HEK293T (cell line): ENCODE measurements at regions not wholly inside any gene's neighbourhood (a gene's known extent, or its start where the extent isn't known, plus 50 kb on each side); places are given as distances from the start of the nearest gene placed in this dataset.

Experiments used
- CTCF ChIA-PET: fragments of 350-600 bp; formaldehyde crosslinking; extraction: SDS; loops from one replicate; lab custom pipeline; 2021; ENCODE audit warnings: antibody characterized with exemption, inconsistent platforms; lab: Yijun Ruan, JAX
- POLR2A ChIA-PET: fragments of 350-600 bp; formaldehyde crosslinking; extraction: SDS; loops from one replicate; lab custom pipeline; 2020; ENCODE audit warnings: antibody characterized with exemption, inconsistent platforms; lab: Yijun Ruan, JAX
- DNase-seq: peaks from one replicate; pipeline ENCODE4 v3.0.0; 2012; ENCODE audit warnings: mixed read lengths; ENCODE audit errors: extremely low spot score
- ARNT ChIP-seq: fragments of 450-650 bp; IDR thresholded peaks from 2 replicates; pipeline ENCODE4 v1.6.1; 2017; ENCODE audit warnings: mild to moderate bottlenecking
- BHLHE40 ChIP-seq: fragments of 450-650 bp; IDR thresholded peaks from 2 replicates; pipeline ENCODE4 v1.6.1; 2016; ENCODE audit warnings: mild to moderate bottlenecking, moderate library complexity, borderline replicate concordance
- CTBP1 ChIP-seq: fragments of 450-650 bp; IDR thresholded peaks from 2 replicates; pipeline ENCODE4 v1.6.1; 2016; ENCODE audit warnings: borderline replicate concordance
- ELF4 ChIP-seq: fragments of 450-650 bp; IDR thresholded peaks from 2 replicates; pipeline ENCODE4 v1.6.1; 2017; ENCODE audit warnings: antibody characterized with exemption
- FOXA1 ChIP-seq: fragments of 450-650 bp; IDR thresholded peaks from 2 replicates; pipeline ENCODE4 v1.6.1; 2016; ENCODE audit warnings: mild to moderate bottlenecking
- FOXK2 ChIP-seq: fragments of 450-650 bp; IDR thresholded peaks from 2 replicates; pipeline ENCODE4 v1.6.1; 2016; ENCODE audit warnings: mild to moderate bottlenecking
- FOXM1 ChIP-seq: fragments of 450-650 bp; IDR thresholded peaks from 2 replicates; pipeline ENCODE4 v1.6.1; 2017; ENCODE audit warnings: mild to moderate bottlenecking, borderline replicate concordance
- HDGF ChIP-seq: fragments of 450-650 bp; IDR thresholded peaks from 2 replicates; pipeline ENCODE4 v1.6.1; 2017; ENCODE audit warnings: antibody characterized with exemption, borderline replicate concordance
- L3MBTL2 ChIP-seq: fragments of 450-650 bp; conservative IDR thresholded peaks from 2 replicates; pipeline ENCODE4 v1.6.1; 2016; ENCODE audit warnings: mild to moderate bottlenecking
- LEF1 ChIP-seq: fragments of 450-650 bp; IDR thresholded peaks from 2 replicates; pipeline ENCODE4 v1.6.1; 2017; ENCODE audit warnings: mild to moderate bottlenecking, borderline replicate concordance
- NFRKB ChIP-seq: fragments of 450-650 bp; IDR thresholded peaks from 2 replicates; pipeline ENCODE4 v1.6.1; 2016; ENCODE audit warnings: mild to moderate bottlenecking, moderate library complexity
- SP1 ChIP-seq: fragments of 450-650 bp; IDR thresholded peaks from 2 replicates; pipeline ENCODE4 v1.6.1; 2017
- SUZ12 ChIP-seq: fragments of 450-650 bp; IDR thresholded peaks from 2 replicates; pipeline ENCODE4 v1.6.1; 2016; ENCODE audit warnings: mild to moderate bottlenecking
- TARDBP ChIP-seq: fragments of 450-650 bp; IDR thresholded peaks from 2 replicates; pipeline ENCODE4 v1.6.1; 2016
- ZNF384 ChIP-seq: fragments of 450-650 bp; IDR thresholded peaks from 2 replicates; pipeline ENCODE4 v1.6.1; 2016
- TF ChIP-seq, protein P1 (sequence below): fragments of 450-650 bp; IDR thresholded peaks from 2 replicates; pipeline ENCODE4 v1.6.1; 2016

GRCh38 chr5:89024045-89024444 is 141.1 kb upstream of the MEF2C start:
- TF ChIP-seq SP1 (no peak), TARDBP (no peak), FOXK2 (no peak), L3MBTL2 (no peak), BHLHE40 (no peak), ARNT (no peak), HDGF (no peak), ZNF384 (no peak), SUZ12 (no peak), FOXA1 (no peak), CTBP1 (no peak), NFRKB (no peak), LEF1 (no peak), ELF4 (no peak), FOXM1 (no peak)
- TF ChIP-seq, protein P1, sequence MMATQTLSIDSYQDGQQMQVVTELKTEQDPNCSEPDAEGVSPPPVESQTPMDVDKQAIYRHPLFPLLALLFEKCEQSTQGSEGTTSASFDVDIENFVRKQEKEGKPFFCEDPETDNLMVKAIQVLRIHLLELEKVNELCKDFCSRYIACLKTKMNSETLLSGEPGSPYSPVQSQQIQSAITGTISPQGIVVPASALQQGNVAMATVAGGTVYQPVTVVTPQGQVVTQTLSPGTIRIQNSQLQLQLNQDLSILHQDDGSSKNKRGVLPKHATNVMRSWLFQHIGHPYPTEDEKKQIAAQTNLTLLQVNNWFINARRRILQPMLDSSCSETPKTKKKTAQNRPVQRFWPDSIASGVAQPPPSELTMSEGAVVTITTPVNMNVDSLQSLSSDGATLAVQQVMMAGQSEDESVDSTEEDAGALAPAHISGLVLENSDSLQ: no peak
- ChIA-PET CTCF (no interaction called here), POLR2A (no interaction called here)
- no peak for DNase-seq

GRCh38 chr5:89020926-89021610 is 138.1 kb upstream of the MEF2C start:
- ChIA-PET POLR2A (no interaction called here), CTCF (no interaction called here)
- DNase-seq: no peak
- TF ChIP-seq LEF1 (no peak), HDGF (no peak), NFRKB (no peak), CTBP1 (no peak), BHLHE40 (no peak), SP1 (no peak), ZNF384 (no peak), ELF4 (no peak), FOXM1 (no peak), SUZ12 (no peak), TARDBP (no peak), FOXK2 (no peak), L3MBTL2 (no peak), ARNT (no peak), FOXA1 (no peak)
- TF ChIP-seq, protein P1: no peak

DNA sequence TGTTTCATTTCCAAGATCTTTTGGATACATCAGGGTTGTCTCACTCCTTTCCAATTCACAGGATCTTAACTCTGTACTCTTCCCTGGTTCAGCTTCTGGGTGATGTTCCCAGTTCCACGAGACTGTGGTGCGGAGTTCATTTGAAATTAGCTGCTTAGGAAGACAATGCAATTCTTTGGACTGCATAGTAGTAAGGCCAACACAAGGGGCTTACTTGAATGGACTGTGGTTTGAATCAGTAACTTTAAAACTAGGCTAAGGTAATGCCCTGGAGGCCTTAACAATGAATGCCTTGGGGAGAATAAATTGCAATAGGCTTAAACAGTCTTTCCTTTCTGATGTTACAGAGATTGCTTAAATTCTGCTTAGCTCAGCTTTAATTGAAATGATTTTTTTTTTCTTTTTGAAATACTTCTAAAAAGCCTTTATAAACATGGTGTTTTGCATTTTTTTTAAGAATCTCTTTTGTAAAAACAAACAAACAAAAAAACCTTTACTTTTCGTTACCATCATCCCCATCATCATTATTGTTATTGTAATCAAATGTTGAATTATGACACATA is 133.8 kb upstream of the MEF2C start:
- no peak for DNase-seq

DNA sequence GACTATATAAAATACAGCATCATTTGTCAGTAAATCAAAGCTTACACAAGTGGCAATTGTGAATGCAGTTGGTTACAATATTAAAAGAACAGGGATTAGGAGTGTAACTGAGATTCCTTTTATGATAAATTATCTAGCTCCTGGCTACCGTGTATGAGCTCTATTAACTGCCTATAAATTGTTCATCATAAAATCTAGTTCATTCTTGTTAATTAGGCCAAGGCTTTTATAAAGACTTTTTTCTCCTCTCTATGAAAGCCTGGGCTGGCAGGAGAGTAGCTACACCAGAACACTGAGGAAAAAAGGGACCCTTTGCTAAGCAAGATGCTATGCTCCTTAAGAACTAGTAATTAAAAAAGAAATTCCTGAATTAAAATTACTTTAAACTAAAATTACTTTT is 132.4 kb upstream of the MEF2C start:
- CTCF ChIA-PET: no interaction called here
- TF ChIP-seq HDGF (no peak), L3MBTL2 (no peak), NFRKB (no peak), ELF4 (no peak), BHLHE40 (no peak), ARNT (no peak), ZNF384 (no peak), FOXM1 (no peak)
- POLR2A ChIA-PET: no interaction called here
- DNase-seq: no peak

More for the DNA sequence above, 133.8 kb upstream of the MEF2C start:
- POLR2A ChIA-PET: no interaction called here
- CTCF ChIA-PET: no interaction called here
- TF ChIP-seq, protein P1: no peak
- TF ChIP-seq L3MBTL2: no peak
- TF ChIP-seq HDGF: no peak
- no peak for TF ChIP-seq FOXK2
- no peak for TF ChIP-seq FOXM1
- no peak for TF ChIP-seq SP1
- no peak for TF ChIP-seq SUZ12
- no peak for TF ChIP-seq ELF4
- TF ChIP-seq ARNT: no peak
- no peak for TF ChIP-seq BHLHE40
- TF ChIP-seq FOXA1: no peak
- no peak for TF ChIP-seq LEF1
- TF ChIP-seq ZNF384: no peak
- TF ChIP-seq TARDBP: no peak
- TF ChIP-seq CTBP1: no peak
- TF ChIP-seq NFRKB: no peak

- ChIA-PET POLR2A (no interaction called here), CTCF (no interaction called here)
Measured at GRCh38 chr5:89011778-89012711, 129.1 kb upstream of the MEF2C start.

More at GRCh38 chr5:89011778-89012711, 129.1 kb upstream of the MEF2C start:
- TF ChIP-seq SUZ12 (no peak), ELF4 (no peak), CTBP1 (no peak), SP1 (no peak), L3MBTL2 (no peak), ZNF384 (no peak), FOXM1 (no peak), HDGF (no peak), LEF1 (no peak)
- TF ChIP-seq, protein P1: no peak
- no peak for DNase-seq
